Neural cell (in vitro differentiated cells): ENCODE measurements at regions not wholly inside any gene's neighbourhood (a gene's known extent, or its start where the extent isn't known, plus 50 kb on each side); places are given as distances from the start of the nearest gene placed in this dataset.

ENCODE experiments used
- H2AFZ ChIP-seq: fragments of 200-600, 300-800 bp; sonication (generic), shearing (Covaris generic); 2 replicates; pipeline ENCODE4 v1.6.0; 2014; ENCODE audit warnings: low read depth, mild to moderate bottlenecking, antibody characterized with exemption, low read length, moderate library complexity
- H3F3A ChIP-seq: fragments of 200-600 bp; shearing (Covaris generic); 2 replicates; pipeline ENCODE4 v1.6.1; 2016; ENCODE audit warnings: mild to moderate bottlenecking, moderate library complexity, mixed read lengths, antibody characterized with exemption, low read length; ENCODE audit not compliant: insufficient read depth, poor library complexity, severe bottlenecking
- H3K27ac ChIP-seq: fragments of 200-600, 300-800 bp; sonication (generic), shearing (Covaris generic); 2 replicates; pipeline ENCODE4 v1.5.1; 2014; ENCODE audit warnings: mild to moderate bottlenecking, low read length, moderate library complexity
- H3K27me3 ChIP-seq: fragments of 300-800, 200-600 bp; sonication (generic), shearing (Covaris generic); 2 replicates; pipeline ENCODE4 v1.6.0; 2014; ENCODE audit warnings: mild to moderate bottlenecking, low read depth, low read length, moderate library complexity; ENCODE audit not compliant: insufficient read depth
- H3K36me3 ChIP-seq: fragments of 300-800, 200-600 bp; sonication (generic), shearing (Covaris generic); 2 replicates; pipeline ENCODE4 v1.5.1; 2014; ENCODE audit warnings: mild to moderate bottlenecking, antibody characterized with exemption, low read length, moderate library complexity; ENCODE audit not compliant: insufficient read depth
- H3K4me2 ChIP-seq: fragments of 300-800, 200-600 bp; sonication (generic), shearing (Covaris generic); 2 replicates; pipeline ENCODE4 v1.6.0; 2014; ENCODE audit warnings: mild to moderate bottlenecking, low read length
- H3K4me3 ChIP-seq: fragments of 300-800, 200-600 bp; sonication (generic), shearing (Covaris generic); 2 replicates; pipeline ENCODE4 v1.5.1; 2014; ENCODE audit warnings: mild to moderate bottlenecking, low read length, moderate library complexity
- H3K79me2 ChIP-seq: fragments of 200-600 bp; shearing (Covaris generic); replicated peaks from 2 replicates; pipeline ENCODE4 v1.6.0; 2014; ENCODE audit warnings: mild to moderate bottlenecking, low read length, moderate library complexity; ENCODE audit not compliant: insufficient read depth
- H3K9ac ChIP-seq: fragments of 300-800, 200-600 bp; sonication (generic), shearing (Covaris generic); 2 replicates; pipeline ENCODE4 v1.6.1; 2016; ENCODE audit warnings: mild to moderate bottlenecking, low read length, mixed read lengths
- H3K9me2 ChIP-seq: fragments of 200-600 bp; shearing (Covaris generic); 2 replicates; pipeline ENCODE4 v1.6.1; 2016; ENCODE audit warnings: mild to moderate bottlenecking, low read length, mixed read lengths; ENCODE audit not compliant: insufficient read depth
- H3K9me3 ChIP-seq: fragments of 200-600, 300-800 bp; sonication (generic), shearing (Covaris generic); 2 replicates; pipeline ENCODE4 v1.6.1; 2016; ENCODE audit warnings: mild to moderate bottlenecking, mixed run types, low read length, moderate library complexity, mixed read lengths
- H4K20me1 ChIP-seq: fragments of 200-600 bp; shearing (Covaris generic); 2 replicates; pipeline ENCODE4 v1.6.1; 2016; ENCODE audit warnings: mild to moderate bottlenecking, mixed run types; ENCODE audit not compliant: insufficient read depth
- CTCF ChIP-seq: fragments of 450-650 bp; IDR thresholded peaks from 2 replicates; pipeline ENCODE4 v1.5.1; 2014; ENCODE audit warnings: antibody characterized with exemption, mild to moderate bottlenecking, moderate library complexity; ENCODE audit not compliant: poor library complexity, severe bottlenecking
- EP300 ChIP-seq: fragments of 450-650 bp; conservative IDR thresholded peaks from 2 replicates; pipeline ENCODE4 v1.6.1; 2014; ENCODE audit warnings: antibody characterized with exemption, mild to moderate bottlenecking, moderate library complexity; ENCODE audit not compliant: poor library complexity, severe bottlenecking
- EZH2 ChIP-seq: fragments of 200-600, 300-800 bp; shearing (Covaris generic), sonication (generic); IDR thresholded peaks from 2 replicates; pipeline ENCODE4 v1.6.1; 2014; ENCODE audit warnings: antibody characterized with exemption, low read length, borderline replicate concordance, mild to moderate bottlenecking; ENCODE audit not compliant: insufficient read depth, poor library complexity, severe bottlenecking
- MXI1 ChIP-seq: fragments of 450-650 bp; conservative IDR thresholded peaks from 2 replicates; pipeline ENCODE4 v1.6.1; 2014; ENCODE audit warnings: antibody characterized with exemption, mild to moderate bottlenecking; ENCODE audit not compliant: poor library complexity, severe bottlenecking
- POLR2AphosphoS5 ChIP-seq: IDR thresholded peaks from 2 replicates; pipeline ENCODE4 v1.6.1; 2012
- RAD21 ChIP-seq: fragments of 450-650 bp; conservative IDR thresholded peaks from 2 replicates; pipeline ENCODE4 v1.6.1; 2014; ENCODE audit warnings: antibody characterized with exemption, mild to moderate bottlenecking, moderate library complexity
- REST ChIP-seq: IDR thresholded peaks from 2 replicates; pipeline ENCODE4 v1.6.1; 2012; ENCODE audit warnings: borderline replicate concordance
- SMC3 ChIP-seq: fragments of 450-650 bp; conservative IDR thresholded peaks from 2 replicates; pipeline ENCODE4 v1.6.1; 2014; ENCODE audit warnings: antibody characterized with exemption, mild to moderate bottlenecking, moderate library complexity; ENCODE audit not compliant: poor library complexity
- TAF1 ChIP-seq: IDR thresholded peaks from 2 replicates; pipeline ENCODE4 v1.6.1; 2012; ENCODE audit warnings: low read depth

GRCh38 chr13:104404325-104404724, 1338.1 kb upstream of the SLC10A2 start:
- no peak overlapping the region for H3K9ac ChIP-seq
- no peak overlapping the region for H3K4me2 ChIP-seq
- H3K4me3 ChIP-seq, result no peak overlapping the region
- no peaks in the 10 kb centered on the region for H3K27me3 ChIP-seq
- H3K79me2 ChIP-seq, result no peaks in the 10 kb centered on the region
- no peak overlapping the region for H3K27ac ChIP-seq
- H4K20me1 ChIP-seq, result no peaks in the 10 kb centered on the region
- H3K9me2 ChIP-seq, result no peaks in the 10 kb centered on the region
- TF ChIP-seq POLR2AphosphoS5, result no peak
- TF ChIP-seq EZH2, result no peak
- TF ChIP-seq SMC3, result no peak
- no peak for TF ChIP-seq TAF1
- TF ChIP-seq MXI1, result no peak
- no peak for TF ChIP-seq CTCF
- TF ChIP-seq REST, result no peak
- TF ChIP-seq EP300, result no peak
- TF ChIP-seq RAD21, result no peak
- H2AFZ ChIP-seq, result no peak overlapping the region
- H3F3A ChIP-seq, result no peaks in the 10 kb centered on the region
- no peaks in the 10 kb centered on the region for H3K36me3 ChIP-seq
- no peaks in the 10 kb centered on the region for H3K9me3 ChIP-seq

GRCh38 chr13:104389691-104390090, 1323.5 kb upstream of the SLC10A2 start:
- Histone ChIP-seq H3K9me3 (no peaks in the 10 kb centered on the region), H3K4me3 (no peak overlapping the region), H3K27me3 (no peaks in the 10 kb centered on the region), H3K36me3 (no peaks in the 10 kb centered on the region), H3K4me2 (no peak overlapping the region), H3K9ac (no peak overlapping the region), H2AFZ (no peak overlapping the region), H4K20me1 (no peaks in the 10 kb centered on the region), H3K79me2 (no peaks in the 10 kb centered on the region), H3K9me2 (no peaks in the 10 kb centered on the region), H3K27ac (no peak overlapping the region), H3F3A (no peaks in the 10 kb centered on the region)
- TF ChIP-seq CTCF (no peak), RAD21 (no peak), EP300 (no peak), MXI1 (no peak)
